H1 (cell line): ENCODE measurements at regions not wholly inside any gene's neighbourhood (a gene's known extent, or its start where the extent isn't known, plus 50 kb on each side); places are given as distances from the start of the nearest gene placed in this dataset.

Experiments
- BACH1 ChIP-seq: IDR thresholded peaks from 2 replicates; pipeline ENCODE4 v1.6.1; 2012; ENCODE audit warnings: low read length, improper control_type of control experiment
- CBX5 ChIP-seq: fragments of 300-800, 300-1000 bp; sonication (generic); IDR thresholded peaks from 2 replicates; pipeline ENCODE4 v1.7.1; 2016; ENCODE audit warnings: antibody characterized with exemption, low read length, low read depth
- MAFK ChIP-seq: IDR thresholded peaks from 2 replicates; pipeline ENCODE4 v1.6.1; 2012; ENCODE audit warnings: low read depth, mild to moderate bottlenecking, improper control_type of control experiment, low read length
- POLR2AphosphoS5 ChIP-seq: IDR thresholded peaks from 2 replicates; pipeline ENCODE4 v1.6.1; 2011; ENCODE audit warnings: low read depth, low read length
- SUZ12 ChIP-seq: fragments of 200-600 bp; sonication (generic); IDR thresholded peaks from 2 replicates; pipeline ENCODE4 v1.6.1; 2012; ENCODE audit warnings: mild to moderate bottlenecking, inconsistent platforms, low read length, moderate library complexity, mixed read lengths
- TCF12 ChIP-seq: IDR thresholded peaks from 2 replicates; pipeline ENCODE4 v1.6.1; 2011; ENCODE audit warnings: low read depth, mild to moderate bottlenecking, low read length
- TEAD4 ChIP-seq: IDR thresholded peaks from 2 replicates; pipeline ENCODE4 v1.6.1; 2012; ENCODE audit warnings: low read depth, low read length, inconsistent platforms, mixed read lengths
- TF ChIP-seq, protein P1 (sequence below): IDR thresholded peaks from 2 replicates; pipeline ENCODE4 v1.6.1; 2012; ENCODE audit warnings: low read length, inconsistent platforms
- TF ChIP-seq, protein P2 (sequence below): IDR thresholded peaks from 2 replicates; pipeline ENCODE4 v1.6.1; 2011; ENCODE audit warnings: low read length, improper control_type of control experiment

DNA sequence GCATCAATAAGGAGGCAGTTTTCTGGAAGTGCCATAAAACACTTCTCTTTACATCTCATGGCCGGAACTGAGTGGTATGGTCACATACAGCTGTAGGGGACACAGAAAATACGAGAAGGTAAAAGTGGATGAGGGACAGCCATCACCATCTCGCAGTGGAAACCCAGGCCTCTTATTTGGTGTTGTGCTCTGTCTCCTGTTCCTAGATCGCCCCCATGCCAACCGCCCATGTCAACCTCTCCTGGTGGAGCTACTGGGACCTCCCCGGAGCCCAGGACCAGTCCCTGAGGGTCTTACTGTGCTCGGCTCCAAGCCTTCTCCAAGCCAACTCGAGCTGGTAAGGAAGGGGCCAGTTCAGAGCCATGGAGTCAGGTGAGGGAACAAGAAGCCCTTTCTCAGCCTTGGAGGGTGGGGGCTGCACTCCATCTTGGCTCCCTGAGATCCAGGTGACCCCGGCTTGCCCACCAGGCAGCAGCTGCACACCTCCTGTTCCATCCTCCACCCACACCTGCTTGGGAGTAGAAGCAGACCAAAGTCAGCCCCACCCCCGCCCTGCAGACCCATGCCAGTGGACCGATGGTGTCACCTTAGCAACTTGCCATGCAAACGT is 149.0 kb upstream of the CST7 start (continued):
- TF ChIP-seq, protein P1, sequence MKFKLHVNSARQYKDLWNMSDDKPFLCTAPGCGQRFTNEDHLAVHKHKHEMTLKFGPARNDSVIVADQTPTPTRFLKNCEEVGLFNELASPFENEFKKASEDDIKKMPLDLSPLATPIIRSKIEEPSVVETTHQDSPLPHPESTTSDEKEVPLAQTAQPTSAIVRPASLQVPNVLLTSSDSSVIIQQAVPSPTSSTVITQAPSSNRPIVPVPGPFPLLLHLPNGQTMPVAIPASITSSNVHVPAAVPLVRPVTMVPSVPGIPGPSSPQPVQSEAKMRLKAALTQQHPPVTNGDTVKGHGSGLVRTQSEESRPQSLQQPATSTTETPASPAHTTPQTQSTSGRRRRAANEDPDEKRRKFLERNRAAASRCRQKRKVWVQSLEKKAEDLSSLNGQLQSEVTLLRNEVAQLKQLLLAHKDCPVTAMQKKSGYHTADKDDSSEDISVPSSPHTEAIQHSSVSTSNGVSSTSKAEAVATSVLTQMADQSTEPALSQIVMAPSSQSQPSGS = no peak
- TF ChIP-seq CBX5 = no peak
- no peak for TF ChIP-seq SUZ12
- TF ChIP-seq TCF12 = no peak
- TF ChIP-seq, protein P2, sequence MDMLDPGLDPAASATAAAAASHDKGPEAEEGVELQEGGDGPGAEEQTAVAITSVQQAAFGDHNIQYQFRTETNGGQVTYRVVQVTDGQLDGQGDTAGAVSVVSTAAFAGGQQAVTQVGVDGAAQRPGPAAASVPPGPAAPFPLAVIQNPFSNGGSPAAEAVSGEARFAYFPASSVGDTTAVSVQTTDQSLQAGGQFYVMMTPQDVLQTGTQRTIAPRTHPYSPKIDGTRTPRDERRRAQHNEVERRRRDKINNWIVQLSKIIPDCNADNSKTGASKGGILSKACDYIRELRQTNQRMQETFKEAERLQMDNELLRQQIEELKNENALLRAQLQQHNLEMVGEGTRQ = no peak
- no peak for TF ChIP-seq BACH1
- no peak for TF ChIP-seq TEAD4
- no peak for TF ChIP-seq POLR2AphosphoS5
- no peak for TF ChIP-seq MAFK
